ENCODE measurements at regions not wholly inside any gene's neighbourhood (a gene's known extent, or its start where the extent isn't known, plus 50 kb on each side); places are given as distances from the start of the nearest gene placed in this dataset.

GRCh38 chr21:31497914-31498313, 153.9 kb upstream of the TIAM1 start:
- no peak for DNase-seq (ENCODE audit: low read depth)
- no peak overlapping the region for H3K4me3 ChIP-seq (ENCODE audit: low read depth, low read length)
- TF ChIP-seq CTCF (IDR thresholded peaks at IDR 0.05; ENCODE audit: control insufficient read depth, extremely low read depth, insufficient read depth), result no peak

- H3K4me3 ChIP-seq (ENCODE audit: low read depth, low read length), result no peak overlapping the region
- no peak for DNase-seq (ENCODE audit: low read depth)
- TF ChIP-seq CTCF (IDR thresholded peaks at IDR 0.05; ENCODE audit: control insufficient read depth, extremely low read depth, insufficient read depth), result no peak
Measured at GRCh38 chr21:31493350-31493880, 149.4 kb upstream of the TIAM1 start.

- H3K4me3 ChIP-seq (ENCODE audit: low read depth, low read length), result no peak overlapping the region
- no peak for TF ChIP-seq CTCF (IDR thresholded peaks at IDR 0.05; ENCODE audit: control insufficient read depth, extremely low read depth, insufficient read depth)
- no peak for DNase-seq (ENCODE audit: low read depth)
Measured at GRCh38 chr21:31491617-31492016, 147.6 kb upstream of the TIAM1 start.

GRCh38 chr21:31490443-31490842, 146.4 kb upstream of the TIAM1 start:
- no peak for DNase-seq (ENCODE audit: low read depth)
- no peak overlapping the region for H3K4me3 ChIP-seq (ENCODE audit: low read depth, low read length)
- no peak for TF ChIP-seq CTCF (IDR thresholded peaks at IDR 0.05; ENCODE audit: control insufficient read depth, extremely low read depth, insufficient read depth)

GRCh38 chr21:31489726-31490125, 145.7 kb upstream of the TIAM1 start:
- H3K4me3 ChIP-seq (ENCODE audit: low read depth, low read length), result no peak overlapping the region
- no peak for DNase-seq (ENCODE audit: low read depth)
- TF ChIP-seq CTCF (IDR thresholded peaks at IDR 0.05; ENCODE audit: control insufficient read depth, extremely low read depth, insufficient read depth), result no peak

- DNase-seq (ENCODE audit: low read depth), result no peak
- TF ChIP-seq CTCF (IDR thresholded peaks at IDR 0.05; ENCODE audit: control insufficient read depth, extremely low read depth, insufficient read depth), result no peak
Measured at GRCh38 chr21:31489014-31489413, 145.0 kb upstream of the TIAM1 start.

GRCh38 chr21:31484219-31484618, 140.2 kb upstream of the TIAM1 start:
- no peak overlapping the region for H3K4me3 ChIP-seq (ENCODE audit: low read depth, low read length)
- no peak for DNase-seq (ENCODE audit: low read depth)
- no peak for TF ChIP-seq CTCF (IDR thresholded peaks at IDR 0.05; ENCODE audit: control insufficient read depth, extremely low read depth, insufficient read depth)

More at GRCh38 chr21:31489014-31489413, 145.0 kb upstream of the TIAM1 start:
- H3K4me3 ChIP-seq (ENCODE audit: low read depth, low read length), result no peak overlapping the region

All from LNCaP clone FGC (cell line).